GM21447 (cell line): ENCODE measurements at regions not wholly inside any gene's neighbourhood (a gene's known extent, or its start where the extent isn't known, plus 50 kb on each side); places are given as distances from the start of the nearest gene placed in this dataset.
A peak's percentile ranks its signal among the peaks of the same experiment; 100 is the strongest.
"Not testable (repeated sequence)": the region's sequence is repeated elsewhere in the genome, so short reads cannot be mapped to it uniquely, and the experiment has no call there.

Source experiments
- ATAC-seq: cut with Tn5 transposase; IDR thresholded peaks from one replicate; pipeline ENCODE4 v1.9.1; 2021; ENCODE audit not compliant: unreplicated experiment

DNA sequence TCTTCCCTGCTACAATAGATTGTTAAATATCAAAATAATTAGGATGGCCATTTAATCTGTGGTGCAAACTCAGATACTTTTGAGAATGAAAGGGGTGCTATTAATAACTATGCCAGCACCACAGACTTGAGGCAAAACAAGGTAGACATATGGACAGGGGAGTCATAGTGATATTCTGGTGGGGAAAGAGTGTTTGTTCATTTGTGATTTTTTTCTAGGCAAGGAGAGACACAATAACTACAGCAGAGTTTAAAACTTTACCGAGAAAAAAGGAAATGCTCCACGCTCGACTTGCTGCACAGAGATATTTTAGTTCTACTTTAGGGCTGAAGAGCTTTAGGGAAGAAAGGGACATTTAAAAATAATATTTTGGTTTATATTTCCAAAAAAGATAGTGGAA is 611.2 kb upstream of the GRM7 start:
- ATAC-seq, result peak; percentile 66

DNA sequence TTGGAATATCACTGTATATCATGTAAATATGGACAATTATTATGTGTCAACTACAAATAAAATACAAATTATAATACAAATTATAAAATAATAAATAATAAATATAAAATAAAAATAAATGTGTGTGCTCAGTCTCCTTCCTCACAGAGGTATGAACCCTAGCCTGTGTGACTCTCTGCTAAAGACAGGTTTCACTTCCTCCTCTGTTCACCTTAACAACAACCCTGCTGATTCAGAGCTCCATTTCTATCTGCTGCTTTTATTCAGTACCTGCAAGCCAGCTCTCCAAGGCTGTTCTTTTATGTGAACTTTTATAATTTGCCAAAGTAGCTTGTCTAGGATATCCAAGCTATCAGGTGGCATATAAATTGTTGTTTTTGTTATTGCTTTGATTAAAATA is 610.7 kb upstream of the GRM7 start:
- ATAC-seq, result peak; percentile 98

DNA sequence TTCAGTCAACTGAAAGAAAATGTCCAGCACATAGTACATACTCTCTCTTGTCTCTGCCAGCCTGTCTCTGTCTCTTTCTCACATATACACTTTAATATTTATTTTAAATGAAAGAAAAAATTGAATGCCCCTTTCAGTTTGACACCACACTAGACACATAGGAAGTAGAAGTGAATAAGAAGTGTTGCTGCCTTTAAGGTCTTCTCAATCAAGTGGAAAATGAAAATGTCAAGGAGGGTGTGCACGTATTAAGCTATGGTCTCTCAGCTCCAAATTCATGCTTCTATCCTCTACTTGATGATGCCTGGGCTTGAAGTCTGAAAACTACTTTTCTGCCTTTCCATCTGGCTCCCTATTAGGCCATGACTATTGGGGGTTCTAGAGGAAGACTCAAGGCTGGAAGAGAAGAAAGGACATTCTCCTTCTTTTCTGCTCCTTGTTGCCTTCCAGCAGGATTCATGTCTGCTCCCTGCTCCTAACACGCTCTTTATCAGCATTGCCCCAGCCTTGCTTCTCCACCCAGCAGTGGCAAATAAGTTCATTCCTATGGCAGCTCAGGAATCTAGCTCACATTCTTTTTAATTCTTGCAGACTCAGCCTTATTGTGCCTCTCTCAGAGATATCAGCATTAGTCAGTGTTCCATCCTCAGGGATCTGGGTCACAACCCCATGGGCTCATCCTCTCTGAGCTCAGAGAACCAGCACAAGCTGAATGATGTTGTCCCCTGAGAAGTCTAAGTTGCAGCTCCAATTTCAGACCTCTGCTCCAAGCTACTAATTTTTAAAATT is 609.1 kb upstream of the GRM7 start:
- no peak for ATAC-seq

DNA sequence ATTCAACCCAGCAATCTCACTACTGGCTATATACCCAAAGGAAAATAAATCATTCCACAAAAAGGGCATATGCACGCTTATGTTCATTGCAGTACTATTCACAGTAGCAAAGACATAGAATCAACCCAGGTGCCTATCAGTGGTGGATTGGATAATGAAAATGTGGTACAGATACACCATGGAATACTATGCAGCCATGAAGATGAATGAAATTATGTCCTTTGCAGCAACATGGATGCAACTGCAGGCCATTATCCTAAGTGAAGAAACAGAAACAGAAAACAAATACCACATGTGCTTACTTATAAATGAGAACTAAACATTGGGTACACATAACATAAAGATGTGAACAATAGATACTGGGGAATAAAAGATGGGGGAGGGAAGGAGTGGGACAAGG is 606.4 kb upstream of the GRM7 start:
- no peak for ATAC-seq

DNA sequence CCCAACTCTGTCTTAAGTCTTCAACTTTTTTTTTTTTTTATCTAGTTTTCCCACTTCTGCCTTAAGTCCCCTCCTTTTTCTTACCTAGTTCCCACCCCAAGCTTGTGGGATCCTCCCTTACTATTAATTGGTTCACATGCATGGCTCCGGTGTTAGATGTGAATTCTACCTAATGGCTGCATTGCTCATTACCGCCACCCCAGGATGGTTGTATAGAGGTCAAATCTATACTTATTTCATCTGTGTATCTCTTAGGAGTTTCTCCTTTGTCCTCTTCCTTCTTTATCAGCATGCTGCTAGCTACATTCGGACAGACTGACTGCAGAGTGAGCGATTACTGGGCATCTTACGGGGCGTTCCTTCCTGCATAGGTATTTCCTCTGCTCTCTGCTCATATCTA is 605.7 kb upstream of the GRM7 start:
- ATAC-seq, result no peak

DNA sequence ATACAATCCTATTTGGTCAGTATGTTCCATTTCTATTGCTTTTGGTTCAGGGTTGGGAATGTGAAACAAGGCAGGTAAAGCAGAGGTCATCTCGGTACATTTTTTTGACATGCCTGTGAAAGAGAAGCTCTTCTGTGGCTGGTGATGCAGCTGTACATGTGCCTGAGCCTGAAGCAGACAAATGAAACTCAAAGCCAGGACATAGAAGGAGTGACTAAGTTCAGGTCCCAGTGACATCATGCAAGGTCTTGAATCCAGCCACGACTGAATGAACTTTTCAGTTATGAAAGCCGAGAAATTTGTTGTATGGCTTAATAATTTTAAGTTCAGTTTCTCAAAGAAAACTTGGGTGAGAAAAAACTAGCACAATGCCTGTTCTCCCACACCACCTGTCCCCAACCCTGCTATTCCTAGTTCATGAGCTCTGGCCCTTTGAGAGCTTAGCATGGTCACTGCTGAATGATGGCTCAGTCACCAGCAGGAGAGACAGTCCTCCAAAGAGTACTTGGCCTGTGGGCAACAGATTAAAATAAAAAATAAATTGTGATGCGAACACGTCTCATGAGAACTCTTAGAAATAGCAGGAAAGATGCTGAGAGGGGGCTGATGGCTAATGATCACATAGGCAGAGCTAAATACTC is 600.2 kb upstream of the GRM7 start:
- ATAC-seq, result peak; percentile 65

DNA sequence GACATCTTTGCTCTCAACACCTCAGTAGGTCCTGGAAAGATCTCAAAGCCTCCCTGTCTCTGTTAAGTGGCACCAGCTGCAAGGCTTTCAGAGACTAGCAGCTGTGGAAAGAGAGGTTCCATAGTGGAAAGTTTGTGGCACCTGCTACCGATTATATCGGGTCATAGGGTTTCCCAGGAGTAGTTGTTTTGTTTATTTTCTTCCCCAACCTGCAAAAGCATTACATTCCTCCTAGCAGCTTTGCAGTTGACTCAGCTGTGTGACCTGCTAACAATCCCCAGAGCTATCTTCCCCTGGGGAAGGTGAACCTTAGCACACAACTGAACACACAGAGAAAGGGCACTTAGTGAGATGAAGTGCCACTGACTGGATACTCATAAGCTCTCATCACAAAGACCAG is 598.9 kb upstream of the GRM7 start:
- no peak for ATAC-seq

DNA sequence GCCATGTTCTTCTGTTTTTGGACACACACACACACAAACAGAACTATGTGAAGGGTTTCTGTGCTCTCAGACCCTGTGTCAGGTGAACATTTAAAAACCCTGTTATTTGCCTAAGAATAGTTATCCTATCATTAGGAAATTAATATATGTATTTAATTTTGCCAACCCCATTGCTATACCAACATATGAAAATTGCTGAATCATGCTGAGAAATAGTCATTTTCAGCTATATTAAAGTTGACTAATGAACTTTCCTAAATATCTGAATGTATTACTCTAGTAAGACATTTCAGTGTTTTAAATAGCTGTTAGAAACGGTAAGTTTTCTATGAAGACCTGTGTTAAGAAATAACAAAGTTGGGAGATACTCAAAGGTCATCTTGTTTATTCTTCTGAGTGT is 596.9 kb upstream of the GRM7 start:
- no peak for ATAC-seq

DNA sequence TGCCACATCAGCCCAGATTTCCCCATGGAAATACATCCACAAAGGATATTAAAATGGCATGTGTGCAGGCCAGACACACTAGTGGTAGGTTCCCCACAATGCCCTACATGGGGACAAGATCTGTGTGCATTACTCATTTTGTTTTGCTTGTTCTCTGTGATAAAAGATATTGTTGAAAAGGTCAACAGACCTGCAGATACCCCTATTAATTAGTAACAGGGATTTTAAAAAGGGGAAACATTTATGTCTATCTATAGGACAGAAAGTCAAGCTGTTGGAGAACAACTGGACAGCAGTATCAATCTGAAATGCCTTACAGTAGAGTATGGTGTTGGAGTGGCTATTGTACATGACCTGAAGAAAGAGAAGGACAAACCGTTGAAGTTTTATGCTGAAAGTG is 596.0 kb upstream of the GRM7 start:
- no peak for ATAC-seq

DNA sequence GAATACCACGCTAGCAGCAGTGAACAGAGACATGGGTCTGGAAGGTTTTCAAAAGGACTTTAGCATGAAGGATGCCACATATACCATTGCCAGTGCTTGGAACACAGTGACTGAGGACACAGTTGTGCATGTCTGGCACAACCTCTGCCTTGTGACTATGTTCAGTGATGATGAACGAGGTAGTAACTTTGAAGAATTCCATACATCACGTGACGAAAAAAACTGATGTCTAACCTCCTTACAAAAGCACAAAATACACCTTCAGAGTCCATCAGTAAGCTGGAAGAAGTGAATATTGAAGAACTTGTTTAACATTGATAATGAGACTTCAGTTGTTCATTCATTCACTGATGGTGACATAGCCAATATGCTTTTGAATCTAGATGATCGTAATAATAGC is 594.8 kb upstream of the GRM7 start:
- ATAC-seq, result no peak

DNA sequence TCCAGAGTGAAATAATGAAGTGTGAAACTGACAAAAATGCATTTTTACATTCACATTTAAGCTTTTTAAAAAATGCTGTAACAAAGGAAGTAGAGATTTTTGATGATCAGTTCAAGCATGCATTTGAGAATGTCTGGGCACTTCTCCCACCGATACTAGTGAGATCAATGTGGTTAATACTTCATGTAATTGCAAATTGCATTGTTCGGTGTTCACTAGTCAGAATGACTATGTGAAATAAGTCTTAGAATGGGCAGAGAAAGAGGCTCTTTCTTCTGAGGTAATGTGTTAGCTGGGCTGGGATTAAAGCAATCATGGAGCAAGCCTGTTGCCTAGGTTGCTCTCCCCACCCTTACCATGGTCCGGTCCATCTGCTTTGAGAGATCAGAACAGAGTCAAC is 587.0 kb upstream of the GRM7 start:
- no peak for ATAC-seq

DNA sequence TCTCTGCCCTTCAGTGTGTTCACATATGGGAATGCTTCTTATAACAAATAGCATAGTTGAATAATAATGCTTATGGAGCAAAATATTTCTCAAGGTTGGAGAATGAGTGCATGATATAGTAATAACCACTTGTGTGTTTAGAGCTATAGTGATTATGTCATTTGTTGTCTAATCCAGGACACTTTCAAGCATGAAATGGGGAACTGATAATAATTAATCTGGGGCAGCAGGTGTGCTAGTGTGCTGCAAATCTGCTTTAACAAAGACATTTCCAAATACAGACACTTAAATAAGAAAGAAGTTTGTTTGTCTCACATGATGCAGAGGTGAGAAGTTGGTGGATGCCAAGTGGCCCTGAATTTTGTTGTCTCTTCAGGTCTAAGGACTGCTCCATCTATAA is 579.3 kb upstream of the GRM7 start:
- no peak for ATAC-seq

DNA sequence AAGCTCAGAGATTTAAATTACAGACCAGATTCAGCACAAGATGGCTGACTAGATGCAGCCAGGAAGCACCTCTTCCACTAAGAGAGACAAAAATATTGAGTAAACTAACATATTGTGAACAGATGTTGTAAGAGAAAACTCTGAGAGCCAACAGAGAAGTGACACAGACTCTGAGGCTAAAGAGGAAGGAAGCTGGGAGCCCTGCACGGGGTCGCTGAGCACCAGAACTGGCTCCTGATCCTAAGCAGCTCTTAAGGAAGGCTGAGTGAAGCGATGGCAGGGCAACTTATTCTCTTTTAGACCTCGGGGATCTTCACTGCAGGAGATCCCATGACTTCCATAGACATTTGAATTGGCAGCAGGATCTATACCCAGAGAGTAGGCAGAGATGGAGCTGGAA is 578.0 kb upstream of the GRM7 start:
- no peak for ATAC-seq

DNA sequence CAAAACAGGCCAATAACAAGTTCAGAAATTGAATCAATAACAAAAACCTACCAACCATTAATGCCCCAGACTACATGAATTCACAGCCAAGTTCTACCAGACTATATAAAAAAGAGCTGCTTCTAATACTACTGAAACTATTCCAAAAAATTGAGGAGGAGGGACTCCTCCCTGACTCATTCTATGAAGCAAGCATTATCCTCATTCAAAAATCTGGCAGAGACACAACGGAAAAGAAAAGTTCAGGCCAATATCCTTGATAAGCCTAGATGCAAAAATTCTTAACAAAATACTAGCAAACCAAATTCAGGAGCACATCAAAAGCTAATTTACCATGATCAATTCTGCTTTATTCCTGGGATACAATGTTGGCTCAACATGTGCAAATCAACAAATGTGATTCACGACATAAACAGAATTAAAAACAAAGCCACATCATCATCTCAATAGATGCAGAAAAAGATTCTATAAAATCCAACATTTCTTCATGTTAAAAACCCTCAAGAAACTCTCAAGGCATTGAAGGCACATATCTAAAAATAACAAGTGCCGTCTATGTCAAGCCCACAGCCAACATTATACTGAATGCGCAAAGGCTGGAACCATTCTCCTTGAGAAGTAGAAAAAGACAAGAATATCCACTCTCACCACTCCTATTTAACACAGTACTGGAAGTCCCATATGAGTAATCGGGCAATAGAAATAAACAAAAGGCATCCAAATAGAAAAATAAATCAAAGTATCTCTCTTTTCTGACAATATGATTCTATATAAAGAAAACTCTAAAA is 573.6 kb upstream of the GRM7 start:
- ATAC-seq, result no peak

DNA sequence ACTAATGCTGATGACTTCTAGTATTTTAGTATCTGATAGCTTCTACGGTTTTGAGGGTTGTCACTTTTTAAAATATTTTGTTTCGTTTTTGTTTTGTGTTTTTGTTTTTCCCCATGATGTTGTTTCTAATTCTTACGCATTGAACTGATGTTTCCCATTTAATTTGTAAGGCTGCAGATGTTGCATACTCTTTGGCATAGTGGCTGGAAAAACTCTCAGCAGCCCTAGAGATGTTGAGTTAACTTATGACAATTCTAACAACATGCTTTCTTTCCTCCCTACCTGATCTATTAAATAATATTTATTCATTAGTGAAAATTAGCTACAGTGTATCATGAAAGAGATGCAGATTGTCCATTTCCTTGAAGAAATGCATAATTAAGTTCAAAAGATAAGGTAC is 559.3 kb upstream of the GRM7 start:
- no peak for ATAC-seq

DNA sequence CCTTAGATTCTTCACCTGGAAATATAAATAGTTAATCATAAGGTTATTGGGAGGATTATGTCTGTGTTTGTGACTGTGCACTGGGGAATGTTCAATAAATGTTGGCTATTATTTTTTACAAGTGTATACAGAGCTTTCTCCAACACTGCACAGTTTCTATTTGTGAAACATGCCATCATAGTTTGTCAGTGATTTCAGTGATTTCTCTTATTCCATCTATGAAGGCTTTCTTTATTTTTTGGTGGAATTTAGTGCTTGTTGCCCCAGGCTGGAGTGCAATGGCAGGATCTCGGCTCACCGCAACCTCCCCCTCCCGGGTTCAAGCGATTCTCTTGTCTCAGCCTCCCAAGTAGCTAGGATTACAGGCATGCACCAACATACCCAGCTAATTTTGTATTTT is 545.0 kb upstream of the GRM7 start:
- ATAC-seq, result no peak

DNA sequence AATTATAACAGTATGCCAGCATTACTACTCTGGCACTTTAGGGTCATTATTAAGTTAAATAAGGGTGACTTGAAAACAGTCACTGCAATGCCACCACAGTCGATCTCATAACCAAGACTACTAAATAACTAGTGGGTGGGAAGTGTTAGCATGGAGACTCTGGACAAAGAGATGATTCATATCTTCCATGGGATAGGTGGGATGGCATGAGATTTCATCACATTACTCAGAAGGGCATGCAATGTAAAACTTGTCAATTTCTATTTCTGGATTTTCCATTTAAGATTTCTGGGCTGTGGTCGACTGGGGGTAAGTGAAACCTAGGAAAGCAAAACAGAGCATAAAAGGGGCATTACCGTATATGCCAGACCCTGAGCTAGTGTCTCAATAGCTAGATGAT is 538.9 kb upstream of the GRM7 start:
- no peak for ATAC-seq

DNA sequence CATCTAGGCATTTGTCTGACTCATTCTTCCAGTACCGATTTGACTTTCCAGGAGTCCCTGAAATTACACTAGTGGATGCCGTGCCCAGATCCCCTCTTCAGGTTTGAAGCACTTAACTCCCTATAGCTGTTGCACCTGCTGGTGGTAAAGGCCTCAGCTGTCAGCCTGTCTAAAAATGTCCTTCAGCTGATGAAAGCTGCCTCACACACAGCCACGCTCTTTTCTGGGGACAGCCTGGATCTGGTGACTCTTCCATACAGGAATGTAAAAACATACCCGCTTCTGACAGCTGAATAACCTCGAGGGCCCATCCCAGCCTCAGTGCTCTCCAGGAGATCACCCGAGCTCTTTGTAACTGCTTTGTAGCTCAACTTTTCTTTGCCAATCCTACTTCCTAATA is 534.1 kb upstream of the GRM7 start:
- ATAC-seq, result no peak

DNA sequence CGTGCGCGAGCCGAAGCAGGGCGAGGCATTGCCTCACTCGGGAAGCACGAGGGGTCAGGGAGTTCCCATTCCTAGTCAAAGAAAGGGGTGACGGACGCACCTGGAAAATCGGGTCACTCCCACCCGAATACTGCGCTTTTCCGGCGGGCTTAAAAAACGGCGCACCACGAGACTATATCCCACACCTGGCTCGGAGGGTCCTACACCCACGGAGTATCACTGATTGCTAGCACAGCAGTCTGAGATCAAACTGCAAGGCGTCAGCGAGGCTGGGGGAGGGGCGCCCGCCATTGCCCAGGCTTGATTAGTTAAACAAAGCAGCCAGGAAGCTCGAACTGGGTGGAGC is 520.0 kb upstream of the GRM7 start:
- ATAC-seq, result not testable (repeated sequence)

DNA sequence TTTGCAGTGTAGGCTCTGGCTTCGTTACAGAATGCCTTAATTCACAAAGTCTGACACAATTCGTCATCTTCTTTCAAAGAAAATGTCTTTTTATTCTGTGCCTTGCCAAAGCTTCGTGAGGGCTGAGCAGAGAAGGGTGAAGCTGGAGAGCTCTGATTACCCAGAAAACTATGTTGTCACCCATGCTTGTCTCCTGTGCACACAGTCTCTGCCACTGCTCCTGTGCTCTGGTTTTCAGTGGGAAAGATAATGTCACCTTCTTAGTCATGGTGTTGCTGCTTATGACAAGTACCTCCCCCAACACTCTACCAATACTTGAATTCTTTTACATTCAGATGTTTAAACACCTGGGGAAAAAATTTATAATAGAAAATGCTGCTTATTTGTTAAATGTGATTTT is 509.2 kb upstream of the GRM7 start:
- no peak for ATAC-seq

DNA sequence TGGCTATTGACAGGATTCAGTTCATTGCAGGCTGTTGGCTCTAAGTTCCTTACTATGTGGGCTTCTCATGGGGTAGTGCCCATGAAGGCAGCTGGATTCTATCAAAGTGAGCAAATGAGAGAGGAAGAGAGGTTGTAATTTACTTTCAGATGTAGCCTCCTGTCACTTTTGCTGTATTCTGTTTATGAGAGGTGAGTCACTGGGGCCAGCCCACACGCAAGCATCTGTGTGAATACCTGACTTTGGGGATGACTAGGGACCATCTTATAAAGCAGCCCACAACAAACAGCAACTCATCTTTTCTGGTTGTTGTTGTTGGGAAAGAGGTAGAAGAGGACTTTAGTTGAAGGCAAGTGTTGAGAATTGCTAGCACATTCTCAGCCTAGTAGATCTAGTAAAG is 506.3 kb upstream of the GRM7 start:
- ATAC-seq, result no peak

DNA sequence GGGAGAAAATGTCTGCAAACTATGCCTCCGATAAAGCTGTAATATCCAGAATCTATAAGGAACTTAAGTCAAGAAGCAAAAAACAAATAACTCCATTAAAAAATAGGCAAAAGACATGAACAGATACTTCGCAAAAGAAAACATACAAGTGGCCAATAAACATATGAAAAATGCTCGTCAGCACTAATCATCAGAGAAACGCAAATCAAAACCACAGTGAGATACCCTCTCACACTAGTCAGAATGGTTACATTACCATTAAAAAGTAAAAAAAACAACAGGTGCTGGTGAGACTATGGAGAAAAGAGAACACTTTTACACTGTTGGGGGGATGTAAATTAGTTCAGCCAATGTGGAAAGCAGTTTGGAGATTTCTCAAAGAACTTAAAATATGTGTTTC is 498.5 kb upstream of the GRM7 start:
- no peak for ATAC-seq
